ENCODE measurements at regions not wholly inside any gene's neighbourhood (a gene's known extent, or its start where the extent isn't known, plus 50 kb on each side); places are given as distances from the start of the nearest gene placed in this dataset.

- 0% methylated on average over 2 of the region's 2 CpGs for WGBS (ENCODE audit: insufficient coverage, low coverage, missing lambda C conversion rate)
- no TSS peak for BruUV-seq (replicated peaks)
- TF ChIP-seq TFAM (CRISPR knock-in tag; conservative IDR thresholded peaks at IDR 0.05): no peak
- TF ChIP-seq CXXC5 (CRISPR knock-in tag; IDR thresholded peaks at IDR 0.05): no peak
- no peak for TF ChIP-seq ZNF140 (CRISPR knock-in tag; IDR thresholded peaks at IDR 0.05)
- TF ChIP-seq HMBOX1 (IDR thresholded peaks at IDR 0.05): no peak
- TF ChIP-seq ZBTB17 (CRISPR knock-in tag; IDR thresholded peaks at IDR 0.05): no peak
- TF ChIP-seq NUFIP1 (IDR thresholded peaks at IDR 0.05; ENCODE audit: partially characterized antibody): no peak
- TF ChIP-seq ZNF586 (CRISPR knock-in tag; conservative IDR thresholded peaks at IDR 0.05): no peak
- TF ChIP-seq ZNF280A (IDR thresholded peaks at IDR 0.05; ENCODE audit: low read depth, partially characterized antibody): no peak
- no peak for DNase-seq (ENCODE audit: extremely low read depth in 1 of 4, low spot score in 3 of 4)
- Histone ChIP-seq H3K27ac (ENCODE audit: extremely low read depth, low read depth, low read length) (no peak overlapping the region), H3K4me3 (no peak overlapping the region), H4K20me1 (replicated peaks; ENCODE audit: control insufficient read depth, insufficient read depth, low read length) (no peaks in the 10 kb centered on the region), H3K36me3 (ENCODE audit: control insufficient read depth, insufficient read depth, low read length) (no peaks in the 10 kb centered on the region), H3K4me1 (replicated peaks in 1 of 2; ENCODE audit: control insufficient read depth in 2 of 2, insufficient read depth in 2 of 2, low read length in 2 of 2) (no peaks in the 10 kb centered on the region), H3K9me3 (replicated peaks; ENCODE audit: control insufficient read depth, insufficient read depth, low read depth, low read length) (no peaks in the 10 kb centered on the region), H3K79me2 (ENCODE audit: control insufficient read depth, insufficient read depth, low read length) (no peaks in the 10 kb centered on the region), H3K9ac (ENCODE audit: insufficient read depth in 1 of 2, low read depth in 2 of 2, low read length in 2 of 2) (no peak overlapping the region), H3K27me3 (ENCODE audit: control insufficient read depth in 2 of 2, insufficient read depth in 2 of 2, low read length in 2 of 2) (no peaks in the 10 kb centered on the region), H2AFZ (ENCODE audit: low read depth, low read length) (no peak overlapping the region), H3K9me1 (ENCODE audit: control insufficient read depth, insufficient read depth, low read length) (no peaks in the 10 kb centered on the region), H3K4me2 (ENCODE audit: insufficient read depth, low read length) (no peak overlapping the region)
- ATAC-seq: no peak
- no peak for FAIRE-seq
- in situ Hi-C loops (cut with MboI): no loop called here
- POLR2A ChIA-PET: no interaction called here
- CTCF ChIA-PET (ENCODE audit: low intra/inter-chr PET ratio): no interaction called here
- intact Hi-C loops (cut with micrococcal nuclease): no loop called here
These were observed 490.9 kb downstream of the ZBBX start for GRCh38 chr3:166889241-166889640.

Data from K562 (cell line).